DMS153 treated with DMSO at 0.1 percent for 48 hours (cell line): ENCODE measurements at regions not wholly inside any gene's neighbourhood (a gene's known extent, or its start where the extent isn't known, plus 50 kb on each side); places are given as distances from the start of the nearest gene placed in this dataset.
"Not testable (repeated sequence)": the region's sequence is repeated elsewhere in the genome, so short reads cannot be mapped to it uniquely, and the experiment has no call there.

Source experiments
- DNase-seq: peaks from one replicate; lab custom pipeline; 2025; ENCODE audit not compliant: unreplicated experiment; lab: John Stamatoyannopoulos, UW

GRCh38 chr3:127520993-127521392 lies 69.5 kb downstream of the TPRA1 start:
- no peak for DNase-seq

DNA sequence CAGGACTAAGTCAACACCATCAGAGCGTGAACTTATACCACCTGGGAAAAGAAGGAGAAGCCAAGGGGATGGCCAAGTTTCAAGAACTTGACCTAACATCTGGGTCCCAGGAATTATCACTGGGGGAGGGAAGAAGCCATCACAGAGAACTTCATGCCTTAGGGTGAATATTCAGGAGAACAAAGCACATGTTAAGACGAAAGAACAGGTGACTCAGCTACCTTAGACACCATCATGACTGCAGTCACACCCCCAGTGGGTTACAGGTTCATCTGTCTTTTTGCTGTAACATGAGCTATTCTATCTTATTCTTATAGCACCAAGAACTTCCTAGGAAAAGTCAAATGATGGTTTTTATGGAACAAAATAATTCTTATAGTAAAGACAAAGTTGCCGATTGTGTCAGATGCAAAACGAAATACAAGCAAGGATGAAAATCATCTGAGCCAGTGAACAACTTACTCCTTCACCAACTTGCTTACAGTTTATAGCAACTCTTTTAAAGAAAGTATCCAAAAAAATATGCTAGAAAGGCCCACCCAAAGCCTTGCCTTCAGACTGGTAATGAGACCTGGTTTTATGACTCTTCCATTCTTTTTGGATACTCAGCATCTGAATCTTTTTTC lies 72.0 kb downstream of the TPRA1 start:
- no peak for DNase-seq

- no peak for DNase-seq
Observed at GRCh38 chr3:127512256-127512655, 78.3 kb downstream of the TPRA1 start.

DNA sequence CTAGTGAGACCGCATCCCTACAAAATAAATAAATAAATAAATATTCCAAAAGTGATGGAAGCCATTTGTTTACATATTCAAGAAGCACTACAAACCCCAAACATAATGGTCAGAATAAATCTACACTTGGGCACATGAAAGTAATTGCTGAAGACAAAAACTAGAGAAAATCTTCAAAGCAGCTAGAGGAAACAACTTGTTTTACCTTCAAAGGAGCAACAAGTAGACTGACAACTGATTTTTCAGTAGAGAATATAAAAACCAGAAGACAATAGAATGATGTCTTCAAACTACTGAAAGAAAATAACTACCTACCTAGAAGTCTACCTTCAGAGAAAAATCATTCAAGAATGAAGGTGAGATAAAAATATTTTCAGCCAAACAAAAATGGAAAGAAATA lies 89.4 kb downstream of the TPRA1 start:
- DNase-seq = no peak

DNA sequence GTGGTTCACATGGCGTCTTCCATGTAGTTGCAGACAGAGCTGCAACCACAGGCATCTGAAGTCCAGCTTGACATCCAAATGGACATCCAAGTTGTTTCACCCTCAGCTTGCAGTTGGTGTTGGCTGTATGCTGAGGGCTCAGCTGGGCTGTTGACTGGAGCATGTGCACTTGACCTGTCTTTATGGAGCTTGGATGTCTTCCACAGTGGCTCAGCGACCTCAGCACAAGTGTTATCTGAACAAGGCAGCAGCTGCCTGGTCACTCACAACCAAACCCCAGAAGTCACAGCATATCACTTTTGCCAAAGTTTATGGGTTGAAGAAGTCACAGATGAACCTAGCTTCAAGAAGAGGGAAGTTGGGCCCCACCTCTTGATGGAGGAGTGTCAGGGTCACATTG lies 92.9 kb downstream of the TPRA1 start:
- no peak for DNase-seq

DNA sequence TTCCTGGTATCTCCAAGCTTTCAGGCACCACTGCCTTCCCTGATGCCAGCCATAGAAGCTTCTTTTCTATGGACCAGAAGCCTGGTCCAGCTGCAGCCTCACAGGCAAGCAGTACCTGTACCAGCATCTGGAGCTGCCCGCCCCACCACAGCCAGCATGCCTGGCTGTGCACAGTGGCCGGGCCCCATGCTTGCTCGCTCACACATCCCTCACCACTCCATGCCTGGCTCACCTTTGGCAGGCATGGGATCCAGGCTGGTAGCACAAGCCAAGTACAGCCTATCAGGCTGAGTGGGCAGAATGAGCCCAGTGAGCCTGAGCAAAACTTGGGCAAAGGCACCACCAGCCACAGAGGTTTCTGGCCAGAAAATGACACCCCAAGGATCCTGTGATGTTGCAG lies 93.4 kb downstream of the TPRA1 start:
- DNase-seq = no peak

GRCh38 chr3:127495821-127496655 lies 94.5 kb downstream of the TPRA1 start:
- DNase-seq = no peak

DNA sequence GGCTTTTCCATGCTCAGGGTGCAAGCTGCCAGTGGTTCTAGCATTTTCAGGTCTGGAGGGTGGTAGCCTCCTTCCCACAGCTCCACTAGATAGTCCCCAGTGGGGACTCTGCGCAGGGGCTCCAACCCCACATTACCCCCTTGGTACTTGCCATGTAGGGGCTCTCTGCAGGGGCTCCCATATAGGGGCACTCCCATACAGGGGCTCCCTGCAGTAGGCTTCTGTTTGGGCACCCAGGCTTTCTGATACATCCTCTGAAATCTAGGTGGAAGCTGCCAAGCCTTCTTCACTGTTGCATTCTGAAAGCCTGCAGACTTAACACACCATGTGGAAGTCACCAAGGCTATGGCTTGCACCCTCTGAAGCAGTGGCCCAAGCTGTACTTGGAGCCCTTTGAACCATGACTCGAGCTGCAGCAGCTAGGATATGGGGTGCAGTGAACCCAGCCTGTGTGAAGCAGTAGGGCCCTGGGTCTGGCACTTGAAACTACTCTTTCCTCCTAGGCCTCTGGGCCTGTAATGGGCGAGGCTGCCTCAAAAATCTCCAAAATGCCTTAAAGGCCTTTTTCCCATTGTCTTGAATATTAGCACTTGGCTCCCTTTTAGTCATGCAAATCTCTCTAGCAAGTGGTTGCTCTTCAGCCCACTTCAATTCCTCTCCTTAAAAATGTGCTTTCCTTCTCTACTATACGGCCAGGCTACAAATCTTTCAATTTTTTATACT lies 96.4 kb downstream of the TPRA1 start:
- no peak for DNase-seq

- no peak for DNase-seq
Observed at GRCh38 chr3:127492426-127492825, 98.1 kb downstream of the TPRA1 start.

DNA sequence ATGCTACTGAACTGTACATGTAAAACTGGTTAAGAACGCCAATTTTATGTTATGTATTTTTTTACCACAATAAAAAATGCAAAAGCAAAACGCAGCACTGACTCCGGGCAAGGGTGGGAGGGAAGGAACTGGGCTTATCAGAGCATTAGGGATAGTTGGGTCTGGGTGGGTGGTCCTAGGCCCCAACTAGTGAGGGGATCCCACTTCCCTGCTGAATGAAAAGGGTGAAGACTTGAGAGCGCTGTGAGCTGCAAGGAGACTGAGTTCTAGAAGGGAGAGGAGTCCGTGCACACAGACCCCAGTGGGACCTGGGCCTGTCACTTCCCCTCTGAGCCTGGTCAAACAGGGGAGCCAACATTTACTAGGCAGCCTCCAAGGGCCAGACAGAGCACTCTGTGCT lies 98.6 kb downstream of the TPRA1 start:
- no peak for DNase-seq

DNA sequence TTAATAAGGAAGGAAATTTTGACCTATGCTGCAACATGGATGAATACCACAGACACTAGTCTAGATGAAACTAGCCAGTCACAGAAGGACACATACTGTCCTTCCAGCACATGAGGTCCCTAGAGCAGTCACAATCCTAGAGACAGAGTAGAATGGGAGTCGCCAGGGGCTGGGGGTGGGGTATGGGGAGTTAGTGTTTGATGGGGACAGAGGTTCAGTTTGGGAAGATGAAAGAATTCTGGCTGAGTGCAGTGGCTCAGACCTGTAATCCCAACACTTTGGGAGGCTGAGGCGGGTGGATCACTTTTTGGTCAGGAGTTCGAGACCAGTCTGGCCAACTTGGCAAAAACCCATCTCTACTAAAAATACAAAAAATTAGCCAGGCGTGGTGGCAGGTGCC lies 99.2 kb downstream of the TPRA1 start:
- DNase-seq = no peak

DNA sequence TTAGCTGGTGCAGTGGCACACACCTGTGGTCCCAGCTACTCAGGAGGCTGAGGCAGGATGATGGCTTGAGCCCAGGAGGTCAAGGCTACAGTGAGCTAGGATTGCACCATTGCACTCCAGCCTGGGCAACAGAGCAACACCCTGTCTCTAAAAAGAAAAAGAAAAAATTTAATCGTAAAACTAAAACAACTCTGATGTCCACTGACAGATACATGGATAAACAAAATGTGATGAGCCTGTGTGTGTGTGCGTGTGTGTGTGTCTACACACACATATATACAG lies 99.6 kb downstream of the TPRA1 start:
- not testable (repeated sequence) for DNase-seq

- DNase-seq = no peak
Observed at GRCh38 chr3:127490271-127491023, 100.1 kb downstream of the TPRA1 start.

DNA sequence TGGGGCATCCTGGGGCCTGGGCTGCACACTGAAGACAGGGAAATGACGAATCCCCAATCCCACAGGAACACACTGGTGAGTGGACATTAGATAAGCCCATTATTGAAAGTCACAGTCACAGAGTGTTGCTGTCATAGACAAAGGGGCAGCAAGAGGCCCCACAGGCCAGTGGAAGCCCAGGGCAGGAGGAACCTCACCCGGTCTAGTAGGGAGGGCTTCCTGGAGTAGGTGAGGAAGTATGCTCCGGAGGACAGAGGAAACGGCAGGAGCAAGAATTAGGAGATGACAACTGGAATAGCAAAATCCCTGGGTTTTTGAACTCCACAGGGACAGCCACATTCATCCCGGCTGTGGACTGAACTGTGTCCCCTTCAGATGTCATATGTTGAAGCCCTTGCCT lies 101.2 kb downstream of the TPRA1 start:
- DNase-seq = no peak

- DNase-seq = no peak
Observed at GRCh38 chr3:127488740-127489139, 101.8 kb downstream of the TPRA1 start.

DNA sequence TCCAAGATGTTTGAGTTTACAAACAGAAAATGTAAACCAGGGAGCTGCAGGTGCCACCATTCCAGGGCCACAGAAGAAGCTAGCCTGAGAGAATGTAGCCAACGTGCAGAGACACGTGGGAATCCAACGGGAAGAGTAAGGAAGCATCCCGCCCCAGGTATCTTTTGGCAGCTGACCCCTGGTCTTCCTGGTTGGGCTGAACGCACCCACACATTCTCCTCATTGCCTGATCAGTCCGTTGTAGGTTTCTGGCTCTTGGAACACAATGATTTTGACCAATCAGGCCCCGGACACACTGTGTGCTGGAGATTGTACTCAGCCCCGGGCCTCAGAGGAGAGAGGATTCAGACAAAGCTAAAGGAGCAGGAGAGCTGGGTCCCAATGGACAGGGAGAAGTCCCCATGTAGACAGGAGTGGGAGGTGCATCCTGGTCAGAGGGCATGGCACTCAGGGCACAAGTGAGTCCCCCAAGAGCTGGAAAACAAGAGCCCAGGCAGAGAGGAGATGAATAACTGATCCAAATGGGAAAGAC lies 102.3 kb downstream of the TPRA1 start:
- DNase-seq = no peak

GRCh38 chr3:127487196-127487595 lies 103.3 kb downstream of the TPRA1 start:
- no peak for DNase-seq

GRCh38 chr3:127486321-127486944 lies 104.1 kb downstream of the TPRA1 start:
- DNase-seq = no peak

GRCh38 chr3:127485396-127486170 lies 105.0 kb downstream of the TPRA1 start:
- no peak for DNase-seq
